ENCODE measurements at regions not wholly inside any gene's neighbourhood (a gene's known extent, or its start where the extent isn't known, plus 50 kb on each side); places are given as distances from the start of the nearest gene placed in this dataset.

DNA sequence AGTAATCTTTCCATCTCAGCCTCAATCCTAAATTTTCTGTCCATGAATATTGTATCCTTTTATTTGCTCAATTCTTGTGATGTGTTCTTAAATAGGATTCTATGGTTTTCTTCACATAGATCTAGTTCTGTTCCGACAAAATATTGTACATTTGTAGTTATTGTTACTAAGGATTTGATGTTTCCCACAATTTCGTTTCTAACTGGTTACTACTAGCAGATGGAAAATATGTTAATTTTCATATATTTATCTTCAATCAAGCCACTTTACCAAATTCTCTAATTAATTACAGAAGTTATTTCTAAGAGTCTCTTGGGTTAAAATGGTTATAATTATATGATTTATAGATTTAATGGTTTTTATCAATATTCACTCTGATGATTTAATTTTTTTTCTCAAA lies 60.3 kb downstream of the SEC61B start:
- DNase-seq: no peak
- Mint-ChIP-seq H3K4me1 (no peaks in the 10 kb centered on the region), H3K27ac (no peak overlapping the region), H3K36me3 (ENCODE audit: low read depth) (no peaks in the 10 kb centered on the region), H3K4me3 (no peak overlapping the region), H3K9me3 (no peaks in the 10 kb centered on the region), H3K27me3 (ENCODE audit: low read depth, poor library complexity) (peaks cover 9% of the 10 kb centered on the region)
- TF ChIP-seq, protein P1, sequence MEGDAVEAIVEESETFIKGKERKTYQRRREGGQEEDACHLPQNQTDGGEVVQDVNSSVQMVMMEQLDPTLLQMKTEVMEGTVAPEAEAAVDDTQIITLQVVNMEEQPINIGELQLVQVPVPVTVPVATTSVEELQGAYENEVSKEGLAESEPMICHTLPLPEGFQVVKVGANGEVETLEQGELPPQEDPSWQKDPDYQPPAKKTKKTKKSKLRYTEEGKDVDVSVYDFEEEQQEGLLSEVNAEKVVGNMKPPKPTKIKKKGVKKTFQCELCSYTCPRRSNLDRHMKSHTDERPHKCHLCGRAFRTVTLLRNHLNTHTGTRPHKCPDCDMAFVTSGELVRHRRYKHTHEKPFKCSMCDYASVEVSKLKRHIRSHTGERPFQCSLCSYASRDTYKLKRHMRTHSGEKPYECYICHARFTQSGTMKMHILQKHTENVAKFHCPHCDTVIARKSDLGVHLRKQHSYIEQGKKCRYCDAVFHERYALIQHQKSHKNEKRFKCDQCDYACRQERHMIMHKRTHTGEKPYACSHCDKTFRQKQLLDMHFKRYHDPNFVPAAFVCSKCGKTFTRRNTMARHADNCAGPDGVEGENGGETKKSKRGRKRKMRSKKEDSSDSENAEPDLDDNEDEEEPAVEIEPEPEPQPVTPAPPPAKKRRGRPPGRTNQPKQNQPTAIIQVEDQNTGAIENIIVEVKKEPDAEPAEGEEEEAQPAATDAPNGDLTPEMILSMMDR (IDR thresholded peaks at IDR 0.05): no peak

DNA sequence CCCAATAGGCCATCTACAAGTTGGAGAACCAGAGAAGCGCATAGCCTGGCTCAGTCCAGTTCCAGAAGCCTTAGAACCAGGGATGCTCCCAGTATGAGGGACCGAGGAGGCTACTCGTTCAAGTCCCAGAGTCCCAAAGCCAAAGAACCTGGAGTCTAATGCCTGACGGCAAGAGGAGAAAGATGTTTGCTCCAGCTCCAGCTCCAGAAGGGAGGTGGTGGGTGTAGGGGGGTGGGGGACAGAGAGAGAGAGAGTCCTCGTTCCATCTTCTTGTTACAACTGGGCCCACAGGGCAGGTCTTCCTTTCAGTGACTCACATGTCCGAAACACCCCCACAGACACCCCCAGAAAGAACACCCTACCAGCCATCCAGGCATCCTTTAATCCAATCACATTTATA lies 63.9 kb downstream of the SEC61B start:
- TF ChIP-seq, protein P1 (IDR thresholded peaks at IDR 0.05): no peak

DNA sequence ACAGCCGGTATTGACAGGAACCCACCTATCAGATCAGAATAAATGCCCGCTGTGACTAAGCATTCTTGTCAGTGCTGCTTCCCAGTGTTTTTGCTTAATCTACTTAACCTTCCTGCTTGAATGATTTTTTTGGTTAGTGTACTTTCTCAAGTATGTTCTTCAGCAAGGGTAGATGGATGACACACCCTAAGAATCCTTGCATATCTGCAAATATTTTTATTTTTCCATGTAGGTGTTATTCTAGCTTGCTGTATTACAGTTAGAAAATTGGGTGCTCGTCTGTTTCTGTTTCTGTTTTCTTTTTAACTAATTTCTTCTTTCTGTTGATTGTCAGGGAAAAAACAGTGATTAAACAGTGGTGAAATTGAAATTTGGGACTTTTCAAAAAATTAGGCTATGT lies 64.5 kb downstream of the SEC61B start:
- TF ChIP-seq, protein P1 (IDR thresholded peaks at IDR 0.05): no peak
- no peak for DNase-seq
- H3K4me1 Mint-ChIP-seq: no peaks in the 10 kb centered on the region
- no peaks in the 10 kb centered on the region for H3K9me3 Mint-ChIP-seq
- H3K4me3 Mint-ChIP-seq: no peak overlapping the region
- peaks cover 20% of the 10 kb centered on the region for H3K27me3 Mint-ChIP-seq (ENCODE audit: low read depth, poor library complexity)
- H3K27ac Mint-ChIP-seq: no peak overlapping the region
- H3K36me3 Mint-ChIP-seq (ENCODE audit: low read depth): no peaks in the 10 kb centered on the region

More for the DNA sequence above, 63.9 kb downstream of the SEC61B start:
- no peaks in the 10 kb centered on the region for H3K36me3 Mint-ChIP-seq (ENCODE audit: low read depth)
- no peak for DNase-seq
- H3K4me1 Mint-ChIP-seq: no peaks in the 10 kb centered on the region
- no peak overlapping the region for H3K4me3 Mint-ChIP-seq
- peaks cover 20% of the 10 kb centered on the region for H3K27me3 Mint-ChIP-seq (ENCODE audit: low read depth, poor library complexity)
- no peak overlapping the region for H3K27ac Mint-ChIP-seq
- H3K9me3 Mint-ChIP-seq: no peaks in the 10 kb centered on the region

DNA sequence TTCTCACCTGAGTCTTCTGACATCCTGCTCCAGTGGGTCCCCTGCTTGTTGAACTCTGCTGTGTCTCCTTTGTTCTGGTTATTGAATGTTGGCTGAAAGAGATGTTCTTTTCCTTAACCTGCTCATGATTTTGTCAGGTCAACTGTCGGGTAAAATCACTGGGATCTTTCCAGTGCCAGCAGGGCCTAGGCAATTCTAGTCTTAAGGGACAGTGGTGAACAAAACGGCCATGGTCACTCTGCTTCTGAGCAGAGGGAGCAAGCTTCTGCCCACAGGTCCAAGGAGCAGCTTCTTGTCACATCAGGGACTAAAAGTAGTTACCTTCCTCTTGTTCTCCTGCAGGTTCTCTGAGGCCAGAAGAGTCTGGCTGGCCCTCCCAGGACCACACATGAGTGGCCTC lies 65.6 kb downstream of the SEC61B start:
- TF ChIP-seq, protein P1 (IDR thresholded peaks at IDR 0.05): no peak
- Mint-ChIP-seq H3K4me3 (no peak overlapping the region), H3K9me3 (no peaks in the 10 kb centered on the region), H3K27ac (no peak overlapping the region), H3K36me3 (ENCODE audit: low read depth) (no peaks in the 10 kb centered on the region), H3K4me1 (no peaks in the 10 kb centered on the region), H3K27me3 (ENCODE audit: low read depth, poor library complexity) (peaks cover 27% of the 10 kb centered on the region)
- DNase-seq: no peak

DNA sequence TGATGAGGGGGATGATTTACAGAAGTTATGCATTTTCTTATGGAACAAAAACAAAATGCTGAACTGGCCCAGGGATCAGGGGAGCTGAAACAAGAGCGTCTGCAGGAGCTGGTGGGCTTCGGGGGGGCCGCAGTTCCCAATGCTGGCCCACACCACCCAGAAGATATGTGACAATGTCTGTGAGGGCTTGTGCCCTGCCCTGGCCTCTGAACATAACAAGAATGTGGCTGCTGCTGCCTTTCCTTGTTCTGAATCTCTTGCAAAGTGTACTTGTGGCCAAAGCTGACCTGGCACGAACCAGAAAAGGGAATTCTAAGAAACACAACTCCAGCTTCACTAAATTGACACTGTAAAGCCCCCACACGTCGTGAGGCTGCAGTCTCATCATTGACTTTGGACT lies 66.7 kb downstream of the SEC61B start:
- Mint-ChIP-seq H3K27me3 (ENCODE audit: low read depth, poor library complexity) (peaks cover 35% of the 10 kb centered on the region), H3K4me1 (no peaks in the 10 kb centered on the region), H3K9me3 (no peaks in the 10 kb centered on the region), H3K4me3 (no peak overlapping the region), H3K36me3 (ENCODE audit: low read depth) (no peaks in the 10 kb centered on the region), H3K27ac (no peak overlapping the region)
- TF ChIP-seq, protein P1 (IDR thresholded peaks at IDR 0.05): no peak
- DNase-seq: no peak

DNA sequence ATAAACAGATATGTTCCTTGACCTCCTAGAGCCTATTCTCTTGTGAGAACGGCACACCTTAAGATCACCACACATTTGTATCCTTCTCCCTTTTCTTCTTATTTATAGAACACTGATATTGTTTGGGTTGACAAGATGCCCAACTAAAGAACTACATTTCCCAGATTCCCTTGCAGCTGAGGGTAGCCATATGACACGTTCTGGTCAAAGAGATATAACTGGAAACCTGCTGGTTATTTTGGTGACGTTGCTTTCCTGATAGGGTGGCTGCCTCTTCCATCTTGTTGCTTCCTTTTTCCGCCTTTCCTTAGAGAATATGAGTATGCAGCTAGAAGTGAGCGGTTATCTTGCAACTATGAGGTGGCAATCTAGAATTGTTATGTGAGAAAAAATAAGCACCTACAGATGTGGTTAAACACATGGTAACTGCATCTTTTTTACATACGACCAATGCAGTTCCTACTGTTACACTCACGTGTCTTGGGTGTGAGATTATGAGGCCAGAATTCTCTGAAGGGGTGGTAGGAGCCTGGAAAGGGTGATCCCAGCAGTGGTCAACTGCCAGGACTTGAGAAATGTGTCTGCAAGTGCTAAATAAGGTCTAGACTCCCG lies 72.9 kb downstream of the SEC61B start:
- Mint-ChIP-seq H3K9me3 (no peaks in the 10 kb centered on the region), H3K27me3 (ENCODE audit: low read depth, poor library complexity) (peaks cover 23% of the 10 kb centered on the region), H3K36me3 (ENCODE audit: low read depth) (no peaks in the 10 kb centered on the region), H3K27ac (no peak overlapping the region), H3K4me1 (peaks cover 7% of the 10 kb centered on the region), H3K4me3 (no peak overlapping the region)
- DNase-seq: no peak
- TF ChIP-seq, protein P1 (IDR thresholded peaks at IDR 0.05): no peak

Data from nephron progenitor cell (in vitro differentiated cells).